ENCODE measurements at regions not wholly inside any gene's neighbourhood (a gene's known extent, or its start where the extent isn't known, plus 50 kb on each side); places are given as distances from the start of the nearest gene placed in this dataset.

GRCh38 chr10:113427236-113427735 is 125.6 kb upstream of the HABP2 start:
- TF ChIP-seq CTCF (conservative IDR thresholded peaks at IDR 0.05) (no peak), ZFX (IDR thresholded peaks at IDR 0.05) (no peak)

All from C4-2B (cell line).